ENCODE measurements at regions not wholly inside any gene's neighbourhood (a gene's known extent, or its start where the extent isn't known, plus 50 kb on each side); places are given as distances from the start of the nearest gene placed in this dataset.

DNA sequence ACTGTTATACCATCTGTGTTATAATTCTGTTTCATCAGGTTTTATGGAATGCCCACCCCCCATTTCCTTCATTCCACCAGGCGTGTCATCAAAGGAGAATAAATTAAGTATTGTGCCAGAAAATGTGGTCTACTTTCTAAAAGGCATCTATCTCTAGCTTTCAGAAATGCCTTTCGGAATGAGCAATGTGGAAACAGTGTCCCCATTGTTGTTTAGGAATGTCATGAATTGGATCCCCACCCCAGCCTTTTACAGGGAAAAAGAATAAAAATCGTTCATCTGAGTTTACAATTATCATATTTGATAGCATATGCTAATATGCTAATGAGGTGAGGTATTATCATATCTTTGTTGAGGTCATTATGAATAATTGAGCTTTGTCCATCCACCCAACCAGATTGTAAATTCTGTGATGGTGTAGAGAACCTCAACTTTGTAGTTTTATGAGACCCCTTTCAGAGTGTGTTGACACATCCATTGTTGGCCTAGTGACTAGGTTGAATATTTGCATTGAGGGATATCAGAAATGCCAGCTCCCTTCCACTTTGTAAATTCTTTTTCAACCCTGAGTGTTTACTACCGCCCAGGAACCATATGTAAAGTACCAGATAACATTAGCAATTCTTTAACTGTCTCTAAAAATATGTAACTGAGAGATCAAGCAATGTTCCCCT is 56.2 kb upstream of the CCDC160 start:
- Histone ChIP-seq H2AFZ (ENCODE audit: low read depth, low read length) (no peak overlapping the region), H3K9me1 (ENCODE audit: control insufficient read depth, insufficient read depth, low read length) (no peaks in the 10 kb centered on the region), H3K9ac (ENCODE audit: insufficient read depth in 1 of 2, low read depth in 2 of 2, low read length in 2 of 2) (no peak overlapping the region), H3K79me2 (ENCODE audit: control insufficient read depth, insufficient read depth, low read length) (no peaks in the 10 kb centered on the region), H3K4me2 (ENCODE audit: insufficient read depth, low read length) (no peak overlapping the region), H3K4me3 (no peak overlapping the region), H4K20me1 (replicated peaks; ENCODE audit: control insufficient read depth, insufficient read depth, low read length) (no peaks in the 10 kb centered on the region), H3K27me3 (ENCODE audit: control insufficient read depth in 2 of 2, insufficient read depth in 2 of 2, low read length in 2 of 2) (no peaks in the 10 kb centered on the region), H3K9me3 (replicated peaks; ENCODE audit: control insufficient read depth, insufficient read depth, low read depth, low read length) (no peaks in the 10 kb centered on the region), H3K36me3 (ENCODE audit: control insufficient read depth, insufficient read depth, low read length) (no peaks in the 10 kb centered on the region), H3K4me1 (replicated peaks in 1 of 2; ENCODE audit: control insufficient read depth in 2 of 2, insufficient read depth in 2 of 2, low read length in 2 of 2) (no peaks in the 10 kb centered on the region), H3K27ac (ENCODE audit: extremely low read depth, low read depth, low read length) (no peak overlapping the region)
- ChIA-PET CTCF (ENCODE audit: low intra/inter-chr PET ratio) (no interaction called here), POLR2A (interaction anchor here (1.0 kb wide), 1 partner anchor 10 kb away, joined by 3 read pairs; no protein-coding TSS in a partner anchor)
- in situ Hi-C loops (cut with MboI) = no loop called here
- ATAC-seq (no peak), FAIRE-seq (no peak), DNase-seq (ENCODE audit: extremely low read depth in 1 of 4, low spot score in 3 of 4) (no peak)
- no TSS peak for BruUV-seq (replicated peaks)
- WGBS (ENCODE audit: insufficient coverage, low coverage, missing lambda C conversion rate) = 2% methylated on average over 4 of the region's 4 CpGs
- intact Hi-C loops (cut with micrococcal nuclease) = no loop called here
- TF ChIP-seq EGR1 (conservative IDR thresholded peaks at IDR 0.05) (no peak), ERF (CRISPR knock-in tag; IDR thresholded peaks at IDR 0.05) (no peak), ZNF57 (CRISPR knock-in tag; IDR thresholded peaks at IDR 0.05) (no peak), SRSF3 (IDR thresholded peaks at IDR 0.05; ENCODE audit: insufficient read depth, low read length) (no peak), ELF4 (CRISPR knock-in tag; IDR thresholded peaks at IDR 0.05) (no peak), POLR2AphosphoS2 (IDR thresholded peaks at IDR 0.05; ENCODE audit: low read length) (no peak), XRCC3 (IDR thresholded peaks at IDR 0.05) (no peak), ZEB2 (IDR thresholded peaks at IDR 0.05) (no peak), ZNF507 (tag; conservative IDR thresholded peaks at IDR 0.05) (no peak), PTRF (tag; IDR thresholded peaks at IDR 0.05) (no peak), ZNF408 (CRISPR knock-in tag; IDR thresholded peaks at IDR 0.05; ENCODE audit: low read depth) (no peak)
- TF ChIP-seq, protein P1, sequence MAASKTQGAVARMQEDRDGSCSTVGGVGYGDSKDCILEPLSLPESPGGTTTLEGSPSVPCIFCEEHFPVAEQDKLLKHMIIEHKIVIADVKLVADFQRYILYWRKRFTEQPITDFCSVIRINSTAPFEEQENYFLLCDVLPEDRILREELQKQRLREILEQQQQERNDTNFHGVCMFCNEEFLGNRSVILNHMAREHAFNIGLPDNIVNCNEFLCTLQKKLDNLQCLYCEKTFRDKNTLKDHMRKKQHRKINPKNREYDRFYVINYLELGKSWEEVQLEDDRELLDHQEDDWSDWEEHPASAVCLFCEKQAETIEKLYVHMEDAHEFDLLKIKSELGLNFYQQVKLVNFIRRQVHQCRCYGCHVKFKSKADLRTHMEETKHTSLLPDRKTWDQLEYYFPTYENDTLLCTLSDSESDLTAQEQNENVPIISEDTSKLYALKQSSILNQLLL (CRISPR knock-in tag; IDR thresholded peaks at IDR 0.05; ENCODE audit: borderline replicate concordance) = no peak
- TF ChIP-seq, protein P2, sequence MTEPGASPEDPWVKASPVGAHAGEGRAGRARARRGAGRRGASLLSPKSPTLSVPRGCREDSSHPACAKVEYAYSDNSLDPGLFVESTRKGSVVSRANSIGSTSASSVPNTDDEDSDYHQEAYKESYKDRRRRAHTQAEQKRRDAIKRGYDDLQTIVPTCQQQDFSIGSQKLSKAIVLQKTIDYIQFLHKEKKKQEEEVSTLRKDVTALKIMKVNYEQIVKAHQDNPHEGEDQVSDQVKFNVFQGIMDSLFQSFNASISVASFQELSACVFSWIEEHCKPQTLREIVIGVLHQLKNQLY (CRISPR knock-in tag; conservative IDR thresholded peaks at IDR 0.05) = no peak
- TF ChIP-seq, protein P3, sequence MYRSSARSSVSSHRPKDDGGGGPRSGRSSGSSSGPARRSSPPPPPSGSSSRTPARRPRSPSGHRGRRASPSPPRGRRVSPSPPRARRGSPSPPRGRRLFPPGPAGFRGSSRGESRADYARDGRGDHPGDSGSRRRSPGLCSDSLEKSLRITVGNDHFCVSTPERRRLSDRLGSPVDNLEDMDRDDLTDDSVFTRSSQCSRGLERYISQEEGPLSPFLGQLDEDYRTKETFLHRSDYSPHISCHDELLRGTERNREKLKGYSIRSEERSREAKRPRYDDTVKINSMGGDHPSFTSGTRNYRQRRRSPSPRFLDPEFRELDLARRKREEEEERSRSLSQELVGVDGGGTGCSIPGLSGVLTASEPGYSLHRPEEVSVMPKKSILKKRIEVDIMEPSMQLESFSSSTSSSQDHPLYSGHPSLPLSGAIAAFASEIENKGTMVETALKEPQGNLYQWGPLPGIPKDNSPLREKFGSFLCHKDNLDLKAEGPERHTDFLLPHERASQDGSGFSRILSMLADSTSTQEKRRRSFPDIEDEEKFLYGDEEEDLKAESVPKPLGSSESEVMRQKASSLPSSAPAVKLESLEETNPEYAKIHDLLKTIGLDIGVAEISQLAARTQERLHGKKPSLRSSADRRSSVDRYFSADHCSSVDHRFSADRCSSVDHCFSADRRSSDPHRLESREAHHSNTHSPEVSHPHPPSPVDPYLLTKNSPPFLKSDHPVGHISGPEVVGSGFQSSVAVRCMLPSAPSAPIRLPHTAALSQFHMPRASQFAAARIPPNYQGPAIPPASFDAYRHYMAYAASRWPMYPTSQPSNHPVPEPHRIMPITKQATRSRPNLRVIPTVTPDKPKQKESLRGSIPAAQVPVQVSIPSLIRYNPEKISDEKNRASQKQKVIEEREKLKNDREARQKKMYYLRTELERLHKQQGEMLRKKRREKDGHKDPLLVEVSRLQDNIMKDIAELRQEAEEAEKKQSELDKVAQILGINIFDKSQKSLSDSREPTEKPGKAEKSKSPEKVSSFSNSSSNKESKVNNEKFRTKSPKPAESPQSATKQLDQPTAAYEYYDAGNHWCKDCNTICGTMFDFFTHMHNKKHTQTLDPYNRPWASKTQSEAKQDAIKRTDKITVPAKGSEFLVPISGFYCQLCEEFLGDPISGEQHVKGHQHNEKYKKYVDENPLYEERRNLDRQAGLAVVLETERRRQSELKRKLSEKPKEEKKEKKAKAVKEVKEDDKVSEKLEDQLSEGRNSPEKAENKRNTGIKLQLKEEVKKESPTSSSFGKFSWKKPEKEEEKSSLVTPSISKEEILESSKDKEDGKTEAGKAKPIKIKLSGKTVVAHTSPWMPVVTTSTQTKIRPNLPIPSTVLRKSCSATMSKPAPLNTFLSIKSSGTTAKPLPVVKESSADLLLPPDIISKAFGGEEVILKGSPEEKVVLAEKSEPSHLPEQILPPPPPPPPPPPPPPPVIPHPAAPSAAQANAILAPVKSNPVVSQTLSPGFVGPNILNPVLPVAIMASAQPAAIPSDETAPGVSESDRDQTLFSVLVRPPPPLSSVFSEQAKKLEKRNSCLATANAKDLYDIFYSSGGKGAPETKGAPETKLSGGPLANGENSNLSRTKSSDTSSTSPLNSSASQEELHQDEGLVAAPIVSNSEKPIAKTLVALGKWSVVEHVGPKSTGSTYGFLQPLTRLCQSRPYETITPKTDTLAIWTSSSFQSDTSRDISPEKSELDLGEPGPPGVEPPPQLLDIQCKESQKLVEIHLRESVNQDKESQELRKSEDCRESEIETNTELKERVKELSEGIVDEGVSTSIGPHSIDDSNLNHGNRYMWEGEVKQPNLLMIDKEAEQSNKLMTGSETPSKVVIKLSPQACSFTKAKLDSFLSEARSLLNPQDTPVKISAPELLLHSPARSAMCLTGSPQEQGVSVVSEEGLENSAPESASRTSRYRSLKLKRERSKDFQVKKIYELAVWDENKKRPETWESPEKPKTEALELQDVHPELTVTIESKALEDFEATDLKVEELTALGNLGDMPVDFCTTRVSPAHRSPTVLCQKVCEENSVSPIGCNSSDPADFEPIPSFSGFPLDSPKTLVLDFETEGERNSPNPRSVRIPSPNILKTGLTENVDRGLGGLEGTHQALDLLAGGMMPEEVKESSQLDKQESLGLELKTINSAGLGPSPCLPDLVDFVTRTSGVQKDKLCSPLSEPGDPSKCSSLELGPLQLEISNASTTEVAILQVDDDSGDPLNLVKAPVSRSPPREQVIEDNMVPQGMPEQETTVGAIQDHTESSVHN (IDR thresholded peaks at IDR 0.05; ENCODE audit: borderline replicate concordance in 1 of 2, low read depth in 1 of 2) = no peak

All from K562 (cell line).